ENCODE measurements at regions not wholly inside any gene's neighbourhood (a gene's known extent, or its start where the extent isn't known, plus 50 kb on each side); places are given as distances from the start of the nearest gene placed in this dataset.

DNA sequence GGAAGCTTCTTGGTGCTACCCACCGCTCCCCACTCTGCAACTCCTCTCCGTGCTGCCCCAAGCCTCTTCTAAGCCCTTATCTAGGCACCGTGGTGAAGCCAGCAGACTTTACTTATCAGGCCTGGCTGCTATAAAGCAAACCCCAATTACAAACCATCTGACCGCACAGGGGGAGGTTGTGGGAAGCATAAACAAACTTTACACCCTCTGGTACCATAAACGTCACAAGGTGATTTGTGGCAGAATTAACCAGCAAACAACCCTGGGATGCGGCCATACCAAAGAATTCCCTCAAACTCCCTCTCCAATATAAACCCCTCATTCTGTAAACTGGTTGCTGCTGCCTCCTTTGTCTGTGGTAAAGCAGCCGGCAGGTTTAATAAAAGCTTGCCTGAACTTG, 55.2 kb downstream of the MAGEC2 start:
- DNase-seq, result no peak
- 55% methylated on average over 2 of the region's 7 CpGs for WGBS (ENCODE audit: insufficient coverage)
- Histone ChIP-seq H3K4me1 (ENCODE audit: control extremely low read depth in 1 of 4, control insufficient read depth in 4 of 4, insufficient read depth in 4 of 4, low read length in 3 of 4) (no peaks in the 10 kb centered on the region), H3K27me3 (replicated peaks in 2 of 5; ENCODE audit: control insufficient read depth in 4 of 5, insufficient read depth in 5 of 5, low read length in 4 of 5) (no peaks in the 10 kb centered on the region), H3K9me3 (ENCODE audit: control extremely low read depth in 1 of 5, control insufficient read depth in 4 of 5, insufficient read depth in 2 of 5, low read depth in 1 of 5, low read length in 4 of 5) (no peaks in the 10 kb centered on the region), H3K36me3 (ENCODE audit: control insufficient read depth in 4 of 4, insufficient read depth in 4 of 4, low read length in 3 of 4) (no peaks in the 10 kb centered on the region), H3K4me3 (ENCODE audit: control insufficient read depth in 1 of 7, extremely low read depth in 1 of 7, insufficient read depth in 4 of 7, low read depth in 2 of 7, low read length in 6 of 7) (no peak overlapping the region), H3K27ac (ENCODE audit: insufficient read depth in 1 of 2, low read depth in 1 of 2, low read length in 2 of 2, poor library complexity in 1 of 2, severe bottlenecking in 2 of 2) (no peak overlapping the region)
- ChIA-PET POLR2A (no interaction called here), CTCF (no interaction called here)

DNA sequence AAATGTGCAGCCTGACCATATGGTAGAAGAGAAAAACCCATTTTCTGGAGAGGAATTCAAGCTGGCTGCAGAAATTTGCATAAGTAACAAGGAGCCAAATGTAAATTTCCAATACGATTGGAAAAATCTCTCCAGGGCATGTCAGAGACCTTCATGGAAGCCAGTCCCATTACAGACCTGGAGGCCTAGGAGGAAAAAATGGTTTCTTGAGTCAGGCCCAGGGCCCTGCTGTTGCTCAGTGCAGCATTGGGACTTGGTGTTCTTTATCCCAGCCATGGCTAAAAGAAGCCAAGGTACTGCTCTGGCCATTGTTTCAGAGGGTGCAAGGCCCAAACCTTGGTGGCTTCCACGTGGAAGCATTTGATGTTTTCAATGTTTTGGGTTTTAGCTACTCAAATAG, 70.6 kb downstream of the MAGEC2 start:
- Histone ChIP-seq H3K27ac (ENCODE audit: insufficient read depth in 1 of 2, low read depth in 1 of 2, low read length in 2 of 2, poor library complexity in 1 of 2, severe bottlenecking in 2 of 2) (no peak overlapping the region), H3K4me3 (ENCODE audit: control insufficient read depth in 1 of 7, extremely low read depth in 1 of 7, insufficient read depth in 4 of 7, low read depth in 2 of 7, low read length in 6 of 7) (no peak overlapping the region), H3K4me1 (ENCODE audit: control extremely low read depth in 1 of 4, control insufficient read depth in 4 of 4, insufficient read depth in 4 of 4, low read length in 3 of 4) (no peaks in the 10 kb centered on the region), H3K9me3 (ENCODE audit: control extremely low read depth in 1 of 5, control insufficient read depth in 4 of 5, insufficient read depth in 2 of 5, low read depth in 1 of 5, low read length in 4 of 5) (no peaks in the 10 kb centered on the region), H3K36me3 (ENCODE audit: control insufficient read depth in 4 of 4, insufficient read depth in 4 of 4, low read length in 3 of 4) (no peaks in the 10 kb centered on the region), H3K27me3 (replicated peaks in 2 of 5; ENCODE audit: control insufficient read depth in 4 of 5, insufficient read depth in 5 of 5, low read length in 4 of 5) (no peaks in the 10 kb centered on the region)
- WGBS (ENCODE audit: insufficient coverage), result 91% methylated on average over 1 of the region's 2 CpGs
- CTCF ChIA-PET, result no interaction called here
- POLR2A ChIA-PET, result no interaction called here
- DNase-seq, result no peak

DNA sequence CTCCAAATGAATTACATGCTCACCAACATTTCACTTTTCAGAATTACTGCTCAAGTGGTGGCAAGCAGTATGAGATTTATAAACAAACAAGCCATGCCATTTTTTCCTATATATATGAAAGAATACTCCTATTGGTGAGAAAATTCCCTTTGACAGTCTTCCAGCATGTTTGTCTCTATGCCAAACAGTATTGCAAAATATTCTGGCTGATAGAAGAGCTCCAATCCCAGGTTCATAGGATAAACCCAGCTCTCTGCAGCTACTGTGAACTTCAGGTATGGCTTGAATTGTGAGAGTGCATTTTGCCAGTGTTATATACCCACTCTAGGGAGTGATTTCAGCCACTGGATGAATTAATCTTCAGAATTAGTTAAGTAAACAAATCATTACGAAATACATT, 108.8 kb downstream of the MAGEC2 start:
- CTCF ChIA-PET, result no interaction called here
- WGBS (ENCODE audit: insufficient coverage), result no CpG with 5 or more reads among the region's 1 CpG
- Histone ChIP-seq H3K27ac (ENCODE audit: insufficient read depth in 1 of 2, low read depth in 1 of 2, low read length in 2 of 2, poor library complexity in 1 of 2, severe bottlenecking in 2 of 2) (no peak overlapping the region), H3K36me3 (ENCODE audit: control insufficient read depth in 4 of 4, insufficient read depth in 4 of 4, low read length in 3 of 4) (no peaks in the 10 kb centered on the region), H3K9me3 (ENCODE audit: control extremely low read depth in 1 of 5, control insufficient read depth in 4 of 5, insufficient read depth in 2 of 5, low read depth in 1 of 5, low read length in 4 of 5) (no peaks in the 10 kb centered on the region), H3K4me3 (ENCODE audit: control insufficient read depth in 1 of 7, extremely low read depth in 1 of 7, insufficient read depth in 4 of 7, low read depth in 2 of 7, low read length in 6 of 7) (no peak overlapping the region), H3K4me1 (ENCODE audit: control extremely low read depth in 1 of 4, control insufficient read depth in 4 of 4, insufficient read depth in 4 of 4, low read length in 3 of 4) (no peaks in the 10 kb centered on the region), H3K27me3 (replicated peaks in 2 of 5; ENCODE audit: control insufficient read depth in 4 of 5, insufficient read depth in 5 of 5, low read length in 4 of 5) (no peaks in the 10 kb centered on the region)
- POLR2A ChIA-PET, result no interaction called here
- no peak for DNase-seq

DNA sequence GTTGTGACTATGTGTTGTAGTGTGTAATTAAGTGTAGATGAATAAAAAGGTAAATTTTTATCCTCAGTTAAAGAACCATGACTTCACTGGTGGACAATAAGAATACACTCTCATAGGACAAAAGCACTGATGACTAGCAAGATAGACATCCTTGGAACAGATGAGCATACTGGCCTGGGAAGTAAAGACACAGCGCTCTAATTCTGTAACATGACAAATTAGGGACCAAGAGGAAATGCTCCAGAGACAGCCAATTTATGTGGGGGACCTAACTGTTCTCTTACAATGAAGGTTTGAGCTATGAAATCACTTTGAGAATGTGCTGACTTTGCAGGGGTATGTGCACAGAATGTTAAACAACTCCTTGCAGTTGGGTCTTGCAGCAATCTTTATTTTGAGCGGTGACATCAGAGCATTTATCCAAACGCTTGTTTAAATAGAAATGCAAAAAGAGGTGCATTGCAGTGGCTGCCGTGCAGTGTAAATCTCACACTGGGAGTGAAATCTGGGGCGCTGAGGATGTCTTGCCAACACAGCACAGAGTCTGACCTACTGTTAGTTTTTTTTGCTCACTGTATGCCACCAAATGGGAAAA, 109.3 kb downstream of the MAGEC2 start:
- WGBS (ENCODE audit: insufficient coverage), result 85% methylated on average over 5 of the region's 5 CpGs
- H3K4me1 ChIP-seq (ENCODE audit: control extremely low read depth in 1 of 4, control insufficient read depth in 4 of 4, insufficient read depth in 4 of 4, low read length in 3 of 4), result no peaks in the 10 kb centered on the region
- H3K27ac ChIP-seq (ENCODE audit: insufficient read depth in 1 of 2, low read depth in 1 of 2, low read length in 2 of 2, poor library complexity in 1 of 2, severe bottlenecking in 2 of 2), result no peak overlapping the region
- no peaks in the 10 kb centered on the region for H3K9me3 ChIP-seq (ENCODE audit: control extremely low read depth in 1 of 5, control insufficient read depth in 4 of 5, insufficient read depth in 2 of 5, low read depth in 1 of 5, low read length in 4 of 5)
- no peaks in the 10 kb centered on the region for H3K27me3 ChIP-seq (replicated peaks in 2 of 5; ENCODE audit: control insufficient read depth in 4 of 5, insufficient read depth in 5 of 5, low read length in 4 of 5)
- CTCF ChIA-PET, result no interaction called here
- POLR2A ChIA-PET, result no interaction called here
- DNase-seq, result no peak
- no peak overlapping the region for H3K4me3 ChIP-seq (ENCODE audit: control insufficient read depth in 1 of 7, extremely low read depth in 1 of 7, insufficient read depth in 4 of 7, low read depth in 2 of 7, low read length in 6 of 7)
- H3K36me3 ChIP-seq (ENCODE audit: control insufficient read depth in 4 of 4, insufficient read depth in 4 of 4, low read length in 3 of 4), result no peaks in the 10 kb centered on the region

DNA sequence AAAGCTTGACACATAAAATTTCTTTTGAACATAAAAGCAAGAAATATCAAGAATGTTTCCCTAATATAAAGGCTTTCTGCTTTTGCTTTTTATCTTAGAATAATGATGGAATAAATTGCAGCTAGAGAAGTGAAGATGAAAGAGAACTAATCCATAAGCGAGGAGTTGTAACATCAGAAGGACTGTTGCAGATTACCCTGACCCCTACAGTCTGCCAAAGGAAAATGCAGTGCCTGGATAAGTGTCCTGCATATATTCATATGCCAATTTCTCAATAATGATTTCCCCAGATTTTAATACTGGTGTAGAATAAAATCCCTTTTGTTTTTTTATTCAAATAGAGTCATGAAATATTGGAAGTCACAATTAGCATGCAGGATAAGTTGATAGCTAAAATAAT, 115.9 kb downstream of the MAGEC2 start:
- H3K27me3 ChIP-seq (replicated peaks in 2 of 5; ENCODE audit: control insufficient read depth in 4 of 5, insufficient read depth in 5 of 5, low read length in 4 of 5), result no peaks in the 10 kb centered on the region
- no peak overlapping the region for H3K27ac ChIP-seq (ENCODE audit: insufficient read depth in 1 of 2, low read depth in 1 of 2, low read length in 2 of 2, poor library complexity in 1 of 2, severe bottlenecking in 2 of 2)
- no peaks in the 10 kb centered on the region for H3K9me3 ChIP-seq (ENCODE audit: control extremely low read depth in 1 of 5, control insufficient read depth in 4 of 5, insufficient read depth in 2 of 5, low read depth in 1 of 5, low read length in 4 of 5)
- H3K36me3 ChIP-seq (ENCODE audit: control insufficient read depth in 4 of 4, insufficient read depth in 4 of 4, low read length in 3 of 4), result no peaks in the 10 kb centered on the region
- peak in 2 of 3 donors; percentile 0 to 1 for DNase-seq
- CTCF ChIA-PET, result no interaction called here
- H3K4me1 ChIP-seq (ENCODE audit: control extremely low read depth in 1 of 4, control insufficient read depth in 4 of 4, insufficient read depth in 4 of 4, low read length in 3 of 4), result no peaks in the 10 kb centered on the region
- POLR2A ChIA-PET, result no interaction called here
- WGBS (ENCODE audit: insufficient coverage), result 20% methylated on average over 1 of the region's 1 CpG
- no peak overlapping the region for H3K4me3 ChIP-seq (ENCODE audit: control insufficient read depth in 1 of 7, extremely low read depth in 1 of 7, insufficient read depth in 4 of 7, low read depth in 2 of 7, low read length in 6 of 7)

DNA sequence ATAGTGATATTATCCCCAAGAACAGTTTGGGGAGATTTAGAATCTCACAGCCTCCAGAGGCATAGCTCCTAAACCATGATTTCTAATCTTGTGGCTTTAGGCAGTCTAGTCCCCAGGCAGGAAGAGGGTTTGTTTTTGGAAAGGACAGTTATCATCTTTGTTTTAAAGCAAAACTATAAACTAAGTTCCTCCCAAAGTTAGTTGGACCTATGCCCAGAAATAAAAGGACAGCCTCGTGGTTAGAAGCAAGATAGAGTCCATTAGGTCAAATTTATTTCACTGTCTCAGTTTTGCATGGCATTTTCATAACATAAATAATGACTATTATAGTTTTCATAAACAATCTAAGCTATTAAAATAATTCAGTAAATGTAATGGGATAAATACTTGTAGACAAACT, 120.5 kb downstream of the MAGEC2 start:
- Histone ChIP-seq H3K4me1 (ENCODE audit: control extremely low read depth in 1 of 4, control insufficient read depth in 4 of 4, insufficient read depth in 4 of 4, low read length in 3 of 4) (no peaks in the 10 kb centered on the region), H3K27me3 (replicated peaks in 2 of 5; ENCODE audit: control insufficient read depth in 4 of 5, insufficient read depth in 5 of 5, low read length in 4 of 5) (no peaks in the 10 kb centered on the region), H3K27ac (ENCODE audit: insufficient read depth in 1 of 2, low read depth in 1 of 2, low read length in 2 of 2, poor library complexity in 1 of 2, severe bottlenecking in 2 of 2) (no peak overlapping the region), H3K36me3 (ENCODE audit: control insufficient read depth in 4 of 4, insufficient read depth in 4 of 4, low read length in 3 of 4) (no peaks in the 10 kb centered on the region), H3K9me3 (ENCODE audit: control extremely low read depth in 1 of 5, control insufficient read depth in 4 of 5, insufficient read depth in 2 of 5, low read depth in 1 of 5, low read length in 4 of 5) (no peaks in the 10 kb centered on the region), H3K4me3 (ENCODE audit: control insufficient read depth in 1 of 7, extremely low read depth in 1 of 7, insufficient read depth in 4 of 7, low read depth in 2 of 7, low read length in 6 of 7) (no peak overlapping the region)
- CTCF ChIA-PET, result no interaction called here
- no peak for DNase-seq
- POLR2A ChIA-PET, result no interaction called here
- WGBS (ENCODE audit: insufficient coverage), result no CpG with 5 or more reads among the region's 1 CpG

DNA sequence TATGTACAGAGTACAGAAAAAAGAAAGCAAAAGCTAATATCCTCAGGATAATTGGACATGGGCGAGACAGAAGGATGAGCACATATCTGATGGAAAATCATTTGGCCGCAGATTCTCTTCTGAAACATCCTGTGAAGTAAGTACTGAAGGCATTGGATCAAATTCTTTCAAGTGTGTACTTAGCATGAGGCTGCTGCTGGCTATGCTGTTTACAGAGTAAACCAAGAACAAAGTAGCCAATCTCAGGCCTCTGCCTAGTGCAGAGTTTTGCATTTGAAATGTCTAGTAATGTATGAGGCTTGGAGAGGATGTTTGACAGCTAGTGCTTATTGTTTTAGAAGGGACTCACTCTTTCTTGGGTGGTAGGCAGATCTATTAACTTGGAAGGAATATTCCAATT, 128.5 kb downstream of the MAGEC2 start:
- POLR2A ChIA-PET, result no interaction called here
- CTCF ChIA-PET, result no interaction called here

More for the DNA sequence above, 128.5 kb downstream of the MAGEC2 start:
- H3K4me3 ChIP-seq (ENCODE audit: control insufficient read depth in 1 of 7, extremely low read depth in 1 of 7, insufficient read depth in 4 of 7, low read depth in 2 of 7, low read length in 6 of 7), result no peak overlapping the region
- no peaks in the 10 kb centered on the region for H3K27me3 ChIP-seq (replicated peaks in 2 of 5; ENCODE audit: control insufficient read depth in 4 of 5, insufficient read depth in 5 of 5, low read length in 4 of 5)
- WGBS (ENCODE audit: insufficient coverage), result 85% methylated on average over 2 of the region's 2 CpGs
- no peaks in the 10 kb centered on the region for H3K36me3 ChIP-seq (ENCODE audit: control insufficient read depth in 4 of 4, insufficient read depth in 4 of 4, low read length in 3 of 4)
- no peaks in the 10 kb centered on the region for H3K9me3 ChIP-seq (ENCODE audit: control extremely low read depth in 1 of 5, control insufficient read depth in 4 of 5, insufficient read depth in 2 of 5, low read depth in 1 of 5, low read length in 4 of 5)
- no peaks in the 10 kb centered on the region for H3K4me1 ChIP-seq (ENCODE audit: control extremely low read depth in 1 of 4, control insufficient read depth in 4 of 4, insufficient read depth in 4 of 4, low read length in 3 of 4)
- no peak overlapping the region for H3K27ac ChIP-seq (ENCODE audit: insufficient read depth in 1 of 2, low read depth in 1 of 2, low read length in 2 of 2, poor library complexity in 1 of 2, severe bottlenecking in 2 of 2)
- DNase-seq, result no peak
